Medulla oblongata (tissue), 1 donor: ENCODE measurements at regions not wholly inside any gene's neighbourhood (a gene's known extent, or its start where the extent isn't known, plus 50 kb on each side); places are given as distances from the start of the nearest gene placed in this dataset.

Source experiments
- DNase-seq: peaks from one replicate; pipeline ENCODE4 v3.0.0-alpha.2; 2015; ENCODE audit errors: extremely low spot score

- no peak for DNase-seq
These were observed 192.3 kb upstream of the OSR1 start for GRCh38 chr2:19550750-19551149.

DNA sequence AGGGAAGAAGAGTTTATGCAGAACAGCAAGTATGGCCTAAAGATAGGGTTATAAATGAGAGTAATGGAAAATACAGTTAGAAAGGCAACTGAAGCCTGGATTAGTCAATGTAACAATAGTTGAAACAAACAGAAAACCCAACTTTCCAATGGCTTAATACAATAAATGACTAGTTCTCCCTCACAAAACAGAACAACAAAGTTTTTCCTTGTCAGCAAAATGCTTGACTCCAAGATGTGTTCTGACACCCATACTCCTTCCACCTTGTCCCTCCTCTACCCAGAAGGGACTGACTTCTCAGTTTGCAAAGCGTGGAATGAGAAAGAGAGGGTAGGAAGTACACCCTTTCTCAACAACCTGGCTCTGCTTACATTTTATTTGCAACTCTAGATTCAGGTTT, 191.4 kb upstream of the OSR1 start:
- no peak for DNase-seq

DNA sequence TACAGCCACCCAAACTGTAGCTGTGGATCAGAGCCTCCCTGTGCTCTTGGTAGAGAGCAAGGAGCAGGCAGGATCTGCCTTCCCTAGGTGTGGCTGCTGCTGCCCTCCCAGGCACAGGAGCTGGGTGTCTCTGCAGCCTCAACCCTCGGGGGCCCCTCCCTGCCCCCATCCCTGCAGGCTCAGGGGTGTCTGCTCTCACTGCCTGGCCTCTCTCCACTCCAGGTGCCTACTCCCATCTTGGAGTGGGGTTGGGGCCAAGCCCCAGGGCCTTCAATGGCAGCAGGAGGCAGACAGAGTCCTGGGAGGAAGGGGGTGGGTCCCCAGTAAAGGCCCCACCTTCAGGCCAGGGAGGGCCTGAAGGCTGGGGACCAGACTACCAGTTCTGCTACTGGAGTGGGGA, 189.7 kb upstream of the OSR1 start:
- no peak for DNase-seq

GRCh38 chr2:19547321-19547720, 188.9 kb upstream of the OSR1 start:
- no peak for DNase-seq

GRCh38 chr2:19545507-19545906, 187.1 kb upstream of the OSR1 start:
- no peak for DNase-seq

- no peak for DNase-seq
These were observed 185.4 kb upstream of the OSR1 start for GRCh38 chr2:19543663-19544383.

DNA sequence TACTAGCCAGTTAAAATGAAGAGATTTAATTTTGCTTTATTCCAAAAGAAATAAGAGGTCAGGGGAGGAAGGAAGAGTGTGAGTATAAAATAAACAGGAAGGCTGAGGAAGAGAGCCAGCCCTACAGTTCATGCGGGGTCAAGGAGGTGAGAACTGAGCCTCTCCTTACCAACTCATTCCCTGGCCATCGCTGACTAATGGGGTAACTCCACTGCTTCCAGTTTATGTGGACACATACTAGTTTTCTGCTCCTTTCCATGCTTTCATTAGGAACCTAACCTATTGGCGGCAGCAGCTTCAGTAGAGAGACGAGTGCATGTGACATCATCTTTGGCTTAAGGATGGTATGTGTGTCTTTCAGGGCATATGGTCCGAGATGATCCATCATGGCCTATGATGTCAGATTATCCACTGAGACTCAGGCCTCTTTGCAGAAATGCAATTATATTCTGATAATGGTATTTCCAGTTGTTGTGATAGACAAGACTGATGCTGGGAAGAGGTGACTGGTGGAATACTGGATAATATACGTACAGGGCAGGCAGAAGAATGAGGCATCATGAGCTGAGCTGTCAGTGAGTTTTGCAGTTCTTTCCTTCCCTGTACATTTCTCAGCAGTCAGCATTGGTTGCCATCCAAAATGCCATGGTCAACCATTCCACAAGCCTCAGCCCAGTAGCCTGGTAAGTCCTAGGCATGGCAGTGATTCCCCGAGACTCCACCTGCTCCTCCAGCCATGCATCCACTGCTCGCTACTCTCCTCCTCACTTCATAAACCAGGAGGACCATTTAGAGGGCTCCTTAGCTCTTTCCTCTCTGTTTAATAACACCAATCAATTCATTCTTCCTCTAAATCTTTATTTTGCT, 184.6 kb upstream of the OSR1 start:
- DNase-seq = no peak

DNA sequence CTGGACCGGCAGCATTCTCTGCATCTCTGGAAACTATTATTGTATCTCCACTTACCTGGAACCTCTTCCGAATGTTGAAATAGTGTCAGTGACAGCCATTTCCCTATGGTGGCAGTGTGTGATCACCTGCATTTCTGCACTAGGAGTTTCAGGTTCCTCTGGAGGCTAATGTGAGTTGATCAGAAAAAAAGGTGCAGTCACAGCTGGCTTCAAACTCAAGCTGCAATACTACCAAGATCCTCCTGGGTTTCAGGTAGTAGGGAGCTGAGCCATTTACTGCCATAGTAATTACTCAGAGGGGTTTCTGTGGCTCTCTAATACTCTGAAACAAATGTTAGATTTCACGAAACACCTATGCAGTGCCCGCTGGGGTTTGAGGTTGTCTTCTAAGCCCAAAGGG, 183.5 kb upstream of the OSR1 start:
- no peak for DNase-seq

DNA sequence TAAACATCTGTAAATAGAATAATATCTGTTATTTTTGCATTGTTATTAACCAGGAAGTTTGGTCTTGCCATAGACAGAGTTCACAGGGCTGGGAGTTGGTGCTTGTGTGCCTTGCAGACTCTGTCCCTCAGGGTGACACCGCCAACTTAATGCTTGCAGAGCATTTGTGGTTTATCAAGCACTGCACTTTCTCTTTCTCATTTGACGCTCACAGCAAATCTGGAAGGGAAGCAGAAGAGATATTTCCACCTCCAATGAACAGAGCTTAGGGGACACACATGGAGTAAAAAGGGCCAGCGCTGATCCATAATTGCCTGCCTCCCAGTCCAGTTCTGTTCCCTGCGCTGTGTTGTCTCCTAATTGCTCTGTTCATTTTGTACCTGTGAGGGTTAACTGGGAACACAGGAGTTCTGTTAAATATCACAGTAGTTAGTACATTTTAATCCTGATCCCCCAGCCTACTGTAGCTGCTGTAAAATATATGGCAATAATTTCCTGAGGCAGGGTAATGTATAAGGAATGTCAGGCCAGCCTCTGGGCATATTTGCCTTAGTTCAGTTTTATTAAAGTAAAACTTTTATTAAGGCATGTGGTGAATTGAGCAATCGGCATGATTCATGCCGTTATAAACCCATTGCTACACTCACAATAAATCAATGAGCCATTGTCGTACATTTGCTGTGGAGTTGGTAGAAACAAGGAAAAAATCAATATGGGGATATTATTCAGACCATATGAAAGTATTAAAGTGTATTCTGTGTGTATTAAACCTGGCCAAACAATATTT, 182.5 kb upstream of the OSR1 start:
- DNase-seq = no peak

- DNase-seq = no peak
These were observed 180.1 kb upstream of the OSR1 start for GRCh38 chr2:19538411-19538963.

DNA sequence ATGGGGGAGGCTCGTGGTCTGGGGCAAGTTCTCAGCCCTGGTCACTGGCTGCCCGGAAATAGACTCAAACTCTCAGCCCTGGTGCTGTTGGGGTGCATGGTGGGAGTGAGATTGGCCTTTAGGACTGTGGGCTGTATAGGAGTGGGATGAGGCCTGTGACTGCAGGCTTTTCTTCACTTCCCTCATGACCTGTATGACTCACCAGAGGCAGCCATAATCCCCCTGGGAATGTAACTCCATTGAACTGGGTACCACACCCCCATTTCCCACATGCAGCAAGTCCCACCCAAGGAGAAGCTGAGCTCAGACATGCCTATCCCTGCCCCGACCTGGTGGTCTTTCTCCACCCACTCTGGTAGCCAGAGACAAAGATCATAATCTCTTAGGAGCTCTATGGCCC, 177.7 kb upstream of the OSR1 start:
- DNase-seq = no peak

- DNase-seq = no peak
These were observed 174.2 kb upstream of the OSR1 start for GRCh38 chr2:19532547-19533196.

DNA sequence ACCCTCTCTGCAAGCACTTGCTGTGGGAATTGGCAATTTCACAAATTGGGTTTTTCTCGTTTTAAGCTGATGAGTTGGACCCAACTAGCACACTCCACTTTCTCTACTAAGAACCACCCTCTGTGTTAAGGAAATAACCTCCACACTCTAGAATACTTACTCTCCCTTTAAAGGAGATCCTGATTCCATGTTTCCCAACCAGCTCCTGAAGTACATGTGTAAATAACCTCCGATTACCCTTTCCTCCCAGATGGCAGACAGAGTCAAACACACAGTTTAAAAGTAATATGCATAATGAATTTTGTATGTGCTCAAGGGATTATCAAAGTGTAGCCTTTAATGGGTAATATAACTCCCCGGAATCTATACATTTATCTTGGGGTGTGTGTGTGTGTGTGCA, 171.3 kb upstream of the OSR1 start:
- no peak for DNase-seq

DNA sequence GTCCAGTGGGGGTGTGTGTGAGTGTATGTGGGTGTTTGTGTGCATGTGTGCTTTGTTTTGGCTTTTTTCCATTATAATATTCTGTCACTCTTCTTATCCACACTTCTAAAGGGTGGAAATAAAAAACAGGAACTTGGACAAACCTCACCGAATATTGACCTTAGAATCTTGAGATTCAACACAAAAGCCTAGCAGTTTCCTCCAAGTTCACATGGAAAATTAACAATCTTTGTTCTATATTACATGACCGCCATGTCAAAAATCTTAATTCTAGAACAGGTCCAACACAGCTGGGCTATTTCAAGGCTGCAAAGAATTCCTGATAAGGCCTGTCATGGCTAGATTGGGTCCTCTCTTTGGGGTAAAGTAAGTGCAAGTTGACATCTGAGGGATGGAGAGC, 169.3 kb upstream of the OSR1 start:
- no peak for DNase-seq

GRCh38 chr2:19525313-19525712, 166.9 kb upstream of the OSR1 start:
- no peak for DNase-seq

- no peak for DNase-seq
These were observed 160.6 kb upstream of the OSR1 start for GRCh38 chr2:19519045-19519444.

- DNase-seq = no peak
These were observed 148.7 kb upstream of the OSR1 start for GRCh38 chr2:19507137-19507536.

DNA sequence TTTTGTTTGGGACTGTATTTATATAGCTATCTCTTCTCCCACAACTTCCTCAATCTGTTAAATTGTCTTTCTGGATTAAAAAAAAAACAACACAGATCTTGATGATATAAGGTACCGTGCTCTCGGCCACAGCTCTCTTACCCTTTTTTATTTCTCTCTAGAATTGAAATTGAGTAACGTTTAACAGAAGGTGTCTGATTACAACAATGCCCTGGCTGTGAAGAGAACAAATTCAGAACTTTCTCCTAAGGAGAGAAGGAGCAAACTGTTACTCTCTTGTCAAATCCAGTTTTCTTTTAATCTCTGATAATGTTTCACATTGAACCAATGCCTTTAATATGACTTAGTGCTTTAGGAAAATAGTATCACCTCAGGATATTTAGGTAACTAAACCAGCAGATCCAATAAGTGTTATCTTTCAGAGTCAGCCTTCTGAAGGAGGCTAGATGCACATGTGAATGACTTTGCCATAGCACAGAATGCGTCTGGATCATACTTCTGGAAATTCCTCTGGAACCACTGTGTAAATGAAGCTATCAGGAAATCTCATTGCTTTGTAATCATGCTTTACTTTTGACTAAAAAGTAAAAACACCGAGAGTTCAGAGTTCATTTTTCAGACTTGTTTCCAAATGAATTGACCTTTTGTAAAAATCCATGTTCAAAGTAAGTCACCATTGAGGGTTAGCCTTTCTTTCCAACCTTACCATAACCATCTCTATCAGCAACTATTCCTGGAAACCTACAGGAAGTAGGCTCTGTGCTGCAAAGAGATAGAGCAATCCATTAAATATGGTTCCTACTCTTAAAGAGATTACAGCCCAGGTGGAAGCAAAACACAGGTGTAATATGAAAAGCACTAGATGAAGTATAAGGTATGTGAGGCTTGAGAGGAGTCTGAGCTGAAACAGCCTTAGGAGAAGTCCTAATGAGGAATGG, 147.0 kb upstream of the OSR1 start:
- DNase-seq = no peak

DNA sequence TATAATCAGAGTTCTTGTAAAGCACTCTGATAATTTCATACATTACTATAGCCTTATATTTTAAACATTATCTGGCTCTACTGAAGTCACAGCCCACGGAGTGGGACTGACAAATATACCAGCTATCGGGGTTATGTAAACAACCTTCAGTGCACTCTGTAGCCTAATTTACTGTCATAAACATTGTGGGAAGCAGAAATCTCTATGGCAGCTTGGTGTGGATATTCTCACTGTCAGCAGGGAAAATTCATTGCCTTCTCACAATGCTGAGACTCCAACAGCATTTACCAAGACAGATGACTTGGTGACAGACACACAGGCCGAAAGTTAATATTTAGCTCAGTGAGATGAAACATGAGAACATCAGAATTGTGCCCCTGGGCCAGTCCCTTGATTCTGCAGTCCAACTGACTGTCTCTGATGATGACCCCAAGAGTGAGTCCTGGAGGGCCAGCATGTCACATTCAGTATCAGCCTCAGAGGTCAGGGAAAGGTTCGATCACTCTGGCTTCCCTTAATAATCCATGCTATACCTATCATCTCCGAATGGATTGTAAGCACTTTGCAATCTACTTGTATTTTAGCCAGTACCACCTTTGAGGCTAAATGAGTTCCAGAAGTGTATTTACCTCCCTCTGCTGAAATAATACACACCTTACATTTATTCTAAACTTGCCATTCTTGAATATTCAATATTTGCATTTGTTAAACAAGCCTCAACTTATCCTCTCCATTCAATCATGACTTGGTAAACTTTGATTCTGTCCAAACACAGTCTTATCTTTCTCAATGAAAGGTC, 146.2 kb upstream of the OSR1 start:
- DNase-seq = no peak

GRCh38 chr2:19503915-19504314, 145.5 kb upstream of the OSR1 start:
- no peak for DNase-seq
